ENCODE measurements at regions not wholly inside any gene's neighbourhood (a gene's known extent, or its start where the extent isn't known, plus 50 kb on each side); places are given as distances from the start of the nearest gene placed in this dataset.
A peak's percentile ranks its signal among the peaks of the same experiment; 100 is the strongest.
"Not testable (repeated sequence)": the region's sequence is repeated elsewhere in the genome, so short reads cannot be mapped to it uniquely, and the experiment has no call there.

DNA sequence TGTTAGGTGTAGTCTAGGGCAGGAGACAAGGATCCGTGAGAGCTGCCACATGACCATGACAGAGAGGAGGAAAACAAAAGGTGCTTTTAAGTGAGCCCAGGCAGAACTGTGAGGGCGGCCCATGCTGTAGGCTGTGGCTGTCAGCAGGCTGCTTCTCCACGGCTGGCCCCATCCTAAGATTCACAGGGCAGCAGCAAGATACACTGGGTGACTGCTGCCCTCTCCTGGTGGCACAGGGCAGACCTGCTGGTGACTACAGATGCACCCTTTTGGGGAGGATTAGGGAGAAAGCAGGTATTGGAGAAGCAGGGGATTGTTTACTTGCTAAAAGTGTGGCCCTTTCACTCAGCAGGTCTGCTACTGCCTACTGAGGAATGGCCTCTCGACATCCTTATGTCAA is 112.2 kb upstream of the CCZ1B start:
- not testable (repeated sequence) for DNase-seq (ENCODE audit: low read depth)

- DNase-seq (ENCODE audit: low read depth) = not testable (repeated sequence)
Measured at GRCh38 chr7:6939126-6939525, 113.1 kb upstream of the CCZ1B start.

DNA sequence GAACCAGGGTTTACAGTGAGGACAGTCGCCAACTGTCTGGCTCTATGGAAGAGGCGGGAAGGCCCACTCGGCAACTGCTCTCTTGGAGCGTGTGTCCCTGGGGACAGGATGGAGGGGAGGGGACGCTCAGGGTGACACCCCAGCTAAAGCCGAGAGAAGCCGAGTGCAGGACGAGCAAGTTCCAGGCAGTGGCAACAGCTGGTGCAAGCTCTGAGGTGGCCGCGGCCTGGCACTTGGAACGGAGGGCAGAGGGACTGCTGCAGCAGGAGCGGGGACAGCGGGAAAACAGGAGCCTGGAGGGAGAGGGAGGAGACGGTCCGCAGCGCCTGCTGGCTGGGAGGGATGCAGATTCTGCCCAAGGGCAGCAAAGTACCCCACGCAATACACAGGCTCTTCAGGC is 113.8 kb upstream of the CCZ1B start:
- not testable (repeated sequence) for DNase-seq (ENCODE audit: low read depth)

DNA sequence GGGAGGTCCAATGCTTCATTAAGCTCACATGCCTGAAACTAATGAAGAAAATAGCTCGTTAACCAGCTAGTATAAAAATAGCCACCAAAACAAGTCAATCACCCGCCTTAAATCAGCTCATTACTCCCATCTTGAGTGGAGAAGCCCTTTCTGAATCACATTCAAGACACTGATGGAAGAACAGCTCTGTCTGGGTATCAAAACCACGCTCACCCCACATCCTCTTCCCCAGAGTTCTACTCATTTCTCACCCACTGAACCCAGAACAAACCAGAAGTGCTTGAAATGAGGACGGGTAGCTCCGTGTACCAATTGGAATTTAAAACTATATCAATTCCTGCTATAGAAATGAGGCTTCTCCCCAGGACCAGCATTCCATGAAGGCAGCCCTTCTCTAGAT is 120.8 kb upstream of the CCZ1B start:
- not testable (repeated sequence) for DNase-seq (ENCODE audit: low read depth)

DNA sequence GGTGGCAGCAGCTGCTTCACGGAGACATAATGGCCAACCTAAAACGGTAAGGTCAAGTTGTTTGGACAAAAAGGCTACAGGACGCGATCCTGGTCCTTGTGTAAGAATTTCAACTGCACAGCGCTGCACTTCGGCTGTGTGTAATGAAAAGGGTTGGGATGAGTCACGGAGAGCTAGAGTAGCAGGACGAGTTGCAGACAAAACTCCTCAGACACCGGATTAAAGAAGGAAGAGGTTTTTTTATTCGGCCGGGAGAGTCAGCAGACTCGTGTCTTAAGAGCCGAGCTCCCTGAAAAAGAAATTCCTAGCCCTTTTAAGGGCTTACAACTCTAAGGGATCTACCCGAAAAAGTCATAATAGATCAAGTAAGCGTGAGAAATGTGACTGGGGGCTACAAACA is 124.2 kb upstream of the CCZ1B start:
- DNase-seq (ENCODE audit: low read depth) = not testable (repeated sequence)

GRCh38 chr7:6951553-6951952 is 125.5 kb upstream of the CCZ1B start:
- not testable (repeated sequence) for DNase-seq (ENCODE audit: low read depth)

DNA sequence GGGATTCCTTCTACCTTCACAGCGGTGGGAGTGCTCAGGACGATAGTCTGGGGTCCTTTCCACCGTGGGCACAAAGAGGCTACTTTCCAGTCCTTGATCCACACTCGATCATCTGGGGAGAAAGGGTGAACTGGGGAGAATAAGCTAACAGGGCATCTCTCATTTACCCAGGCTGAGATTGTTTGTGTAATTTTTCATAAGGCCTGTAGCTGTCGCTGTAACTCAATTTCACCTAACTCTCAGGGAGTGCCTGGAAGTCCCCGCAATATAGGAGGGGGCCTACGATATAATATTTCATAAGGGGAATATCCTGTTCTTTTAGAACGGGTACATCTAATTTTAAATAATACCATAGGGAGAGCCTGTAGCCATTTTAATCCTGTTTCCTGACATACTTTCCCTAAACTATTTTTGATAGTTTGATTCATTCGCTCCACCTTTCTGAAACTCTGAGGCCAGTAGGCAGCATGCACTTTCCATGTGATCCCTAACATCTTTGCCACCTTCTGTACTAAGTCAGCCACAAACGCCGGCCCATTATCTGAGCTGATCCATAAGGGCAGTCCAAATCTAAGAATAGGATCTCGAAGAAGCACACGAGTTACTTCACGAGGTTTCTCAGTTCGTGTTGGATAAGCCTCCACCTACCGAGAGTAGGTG is 127.2 kb upstream of the CCZ1B start:
- DNase-seq (ENCODE audit: low read depth) = not testable (repeated sequence)

DNA sequence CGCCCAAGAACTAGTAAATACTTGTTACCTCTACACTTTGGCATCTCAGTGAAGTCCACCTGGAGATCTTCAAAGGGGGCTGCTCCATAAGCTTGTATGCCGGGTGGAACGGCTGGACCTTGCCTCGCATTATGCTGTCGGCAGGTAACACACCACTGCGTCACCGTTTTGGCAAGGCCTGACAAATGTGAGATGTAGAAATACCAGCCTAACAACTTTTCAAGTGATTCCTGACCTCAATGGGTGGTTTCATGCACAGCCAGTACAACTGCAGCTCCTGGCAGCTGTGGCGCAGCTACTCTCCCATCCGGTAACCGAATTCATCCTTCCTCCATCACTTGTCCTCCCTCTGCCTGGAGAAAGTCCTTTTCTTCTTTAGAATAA is 127.7 kb upstream of the CCZ1B start:
- DNase-seq (ENCODE audit: low read depth) = not testable (repeated sequence)

- DNase-seq (ENCODE audit: low read depth) = not testable (repeated sequence)
Measured at GRCh38 chr7:6955385-6955784, 129.3 kb upstream of the CCZ1B start.

DNA sequence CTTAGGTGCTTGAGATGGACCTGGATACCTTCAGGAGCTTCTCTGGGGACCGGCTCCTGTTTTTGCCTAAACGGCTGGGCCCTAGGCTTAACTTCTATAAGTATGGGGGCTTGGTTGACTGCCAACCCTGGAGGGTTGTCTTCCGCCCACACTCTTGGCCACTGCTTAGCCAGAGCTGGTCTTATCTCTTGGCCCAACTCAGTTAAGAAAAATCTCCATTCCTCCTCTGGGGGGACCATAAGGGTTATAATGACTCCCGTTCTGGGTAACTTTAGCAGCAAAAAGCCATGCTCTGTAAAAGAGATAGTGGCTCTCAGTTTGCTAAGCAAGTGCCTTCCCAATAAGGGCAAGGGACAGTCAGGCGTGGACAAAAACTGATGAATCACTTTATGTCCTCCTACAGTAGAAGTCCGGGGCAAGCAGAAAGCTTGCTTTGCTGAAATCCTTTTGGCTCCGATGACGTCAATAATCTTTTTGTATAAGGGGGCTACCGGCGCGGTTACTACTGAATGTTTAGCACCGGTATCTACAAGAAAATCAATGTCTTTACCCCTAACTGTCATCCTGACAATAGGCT is 130.0 kb upstream of the CCZ1B start:
- not testable (repeated sequence) for DNase-seq (ENCODE audit: low read depth)

DNA sequence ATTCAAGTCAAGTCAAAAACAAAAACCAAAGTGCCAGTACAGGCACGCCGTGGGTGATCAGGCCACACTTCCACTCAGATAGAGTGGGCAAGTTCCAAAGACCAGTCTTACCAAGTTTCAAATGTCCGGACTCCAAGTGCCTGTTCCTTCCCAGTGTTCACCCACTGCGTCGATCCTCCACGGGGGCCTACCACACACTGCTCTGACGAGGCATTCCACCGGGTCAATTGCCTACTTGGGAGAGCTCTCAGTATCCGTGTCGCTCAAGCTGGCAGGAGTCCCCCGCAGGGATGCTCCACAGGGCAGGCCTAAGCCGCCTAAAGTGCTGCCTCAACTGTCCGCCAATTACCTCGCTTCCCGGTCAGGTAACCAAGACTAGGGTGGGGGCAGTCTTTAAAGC is 132.3 kb upstream of the CCZ1B start:
- DNase-seq (ENCODE audit: low read depth) = not testable (repeated sequence)

- not testable (repeated sequence) for DNase-seq (ENCODE audit: low read depth)
Measured at GRCh38 chr7:6959942-6960341, 133.9 kb upstream of the CCZ1B start.

DNA sequence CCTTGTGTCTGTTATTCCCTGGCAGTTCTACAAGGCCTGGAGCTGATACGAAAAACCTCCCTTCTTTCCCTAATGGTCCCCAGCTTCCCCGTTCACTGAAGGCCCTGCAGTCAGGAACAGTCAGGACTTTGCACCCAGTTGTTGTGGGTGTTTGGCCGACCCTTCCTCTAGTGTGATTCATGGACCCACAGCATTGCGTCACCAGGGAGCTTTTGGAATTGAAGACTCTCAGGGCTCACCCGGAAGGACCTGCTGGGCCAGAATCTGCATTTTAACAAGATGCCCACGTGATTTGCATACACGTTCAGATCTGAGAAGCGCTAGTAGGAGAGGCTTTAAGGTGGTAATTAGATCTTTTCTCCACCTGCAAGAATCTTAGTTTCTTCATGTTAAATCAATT is 136.8 kb upstream of the CCZ1B start:
- DNase-seq (ENCODE audit: low read depth) = peak; percentile 8

GRCh38 chr7:6965051-6965450 is 139.0 kb upstream of the CCZ1B start:
- DNase-seq (ENCODE audit: low read depth) = not testable (repeated sequence)

GRCh38 chr7:6970180-6970579 is 144.1 kb upstream of the CCZ1B start:
- not testable (repeated sequence) for DNase-seq (ENCODE audit: low read depth)

DNA sequence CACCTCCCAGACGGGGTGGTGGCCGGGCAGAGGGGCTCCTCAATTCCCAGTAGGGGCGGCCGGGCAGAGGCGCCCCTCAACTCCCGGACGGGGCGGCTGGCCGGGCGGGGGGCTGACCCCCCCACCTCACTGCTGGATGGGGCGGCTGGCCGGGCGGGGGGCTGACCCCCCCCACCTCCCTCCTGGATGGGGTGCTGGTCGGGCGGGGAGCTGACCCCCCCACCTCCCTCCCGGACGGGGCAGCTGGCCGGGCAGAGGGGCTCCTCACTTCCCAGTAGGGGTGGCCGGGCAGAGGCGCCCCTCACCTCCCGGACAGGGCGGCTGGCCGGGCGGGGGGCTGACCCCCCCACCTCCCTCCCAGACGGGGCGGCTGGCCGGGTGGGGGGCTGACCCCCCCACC is 148.8 kb upstream of the CCZ1B start:
- DNase-seq (ENCODE audit: low read depth) = not testable (repeated sequence)

- not testable (repeated sequence) for DNase-seq (ENCODE audit: low read depth)
Measured at GRCh38 chr7:6975346-6975745, 149.3 kb upstream of the CCZ1B start.

GRCh38 chr7:6977368-6977767 is 151.3 kb upstream of the CCZ1B start:
- DNase-seq (ENCODE audit: low read depth) = not testable (repeated sequence)

- DNase-seq (ENCODE audit: low read depth) = peak; percentile 13
Measured at GRCh38 chr7:6978326-6978725, 152.3 kb upstream of the CCZ1B start.

DNA sequence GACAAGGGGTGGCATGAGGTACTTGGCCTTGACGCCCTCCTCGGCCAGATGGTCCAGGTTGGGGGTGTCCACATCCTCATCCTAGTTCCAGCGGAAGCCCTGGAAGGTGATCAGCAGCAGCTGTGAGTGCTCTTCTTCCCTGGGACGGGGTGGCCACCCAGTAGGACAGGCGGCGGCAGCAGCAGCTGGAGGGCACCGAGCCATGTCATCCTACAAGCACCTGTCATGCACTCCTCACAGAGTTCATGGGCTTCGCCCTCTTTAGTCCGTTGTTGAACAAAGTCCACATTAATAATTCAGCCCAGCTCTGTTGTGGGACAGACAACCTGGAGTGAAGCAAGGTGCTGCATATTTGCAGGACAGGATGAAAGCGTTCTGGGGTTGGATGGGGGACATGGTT is 153.4 kb upstream of the CCZ1B start:
- not testable (repeated sequence) for DNase-seq (ENCODE audit: low read depth)

DNA sequence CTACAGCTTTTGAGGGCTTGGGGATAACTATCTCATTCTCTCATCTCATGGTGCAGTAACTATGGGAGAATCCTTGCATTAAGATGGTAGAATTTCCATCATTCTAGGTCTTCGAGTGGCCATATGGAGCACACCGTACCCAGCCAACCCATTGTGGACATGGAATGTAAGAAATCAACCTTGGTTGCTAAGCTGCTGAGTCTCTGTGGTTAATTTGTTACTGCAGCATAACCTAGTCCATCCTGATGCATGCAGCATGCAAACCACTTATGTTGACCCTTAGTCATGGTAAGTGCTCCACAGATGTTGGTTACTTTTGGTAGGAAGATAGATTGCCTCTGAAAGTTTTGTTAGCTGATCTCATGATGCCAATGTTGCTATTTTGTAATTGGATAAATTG is 156.3 kb upstream of the CCZ1B start:
- not testable (repeated sequence) for DNase-seq (ENCODE audit: low read depth)

DNA sequence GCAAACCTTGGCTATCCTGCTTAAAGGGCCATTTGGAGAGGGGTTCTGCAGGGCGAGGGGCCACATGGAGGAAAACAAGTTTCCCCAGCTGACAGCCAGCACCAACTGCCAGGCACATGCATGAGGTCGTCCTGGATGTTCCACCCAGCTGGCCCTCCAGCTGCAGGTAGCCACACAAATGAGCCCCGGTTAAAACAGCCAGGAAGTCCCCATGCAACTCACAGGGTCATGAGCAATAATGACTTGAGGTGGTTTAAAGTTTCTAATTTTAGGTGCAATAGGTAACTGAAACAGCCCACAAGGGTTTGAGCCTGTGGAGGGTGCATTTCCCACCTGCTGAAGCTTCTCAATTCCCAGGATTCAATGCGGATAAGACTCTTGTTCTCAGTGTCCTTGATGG is 160.8 kb upstream of the CCZ1B start:
- DNase-seq (ENCODE audit: low read depth) = not testable (repeated sequence)

DNA sequence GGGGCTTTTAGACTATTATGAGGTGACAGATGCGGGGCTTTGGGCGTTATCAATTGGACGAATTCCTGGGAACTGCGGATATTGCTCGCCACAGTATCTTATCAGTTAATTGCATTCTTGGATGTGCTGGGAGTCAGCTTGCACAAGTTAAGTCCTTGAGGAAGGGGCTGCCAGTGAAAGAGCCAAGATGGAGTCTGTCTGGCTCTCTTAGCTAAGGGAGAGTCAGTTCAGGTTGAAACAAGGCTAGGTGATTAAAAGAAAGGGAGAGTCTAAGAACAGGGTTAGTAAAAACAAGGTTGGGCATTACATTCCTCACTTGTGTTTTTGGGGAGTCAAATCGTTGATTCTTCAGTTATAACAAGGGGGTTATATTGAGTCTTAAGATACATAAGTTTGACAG is 162.5 kb upstream of the CCZ1B start:
- not testable (repeated sequence) for DNase-seq (ENCODE audit: low read depth)

DNA sequence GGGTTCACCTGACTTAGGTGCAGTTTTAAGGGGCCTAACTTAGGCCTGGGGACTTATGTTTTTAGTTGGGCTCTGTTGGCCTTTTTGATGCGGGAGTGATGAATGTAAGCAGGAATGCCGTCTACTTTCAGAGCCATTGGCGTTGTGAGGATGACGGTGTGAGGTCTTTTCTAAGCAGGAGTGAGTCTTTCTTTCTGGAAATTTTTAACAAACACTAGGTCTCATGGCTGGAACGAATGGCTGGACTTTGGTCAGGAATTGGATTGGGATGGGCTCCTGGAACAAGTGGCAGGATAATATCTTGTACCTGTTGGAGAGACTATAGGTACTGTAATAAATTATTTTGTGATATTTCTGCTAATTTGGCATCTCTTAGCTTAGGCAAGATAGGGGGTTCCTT is 163.9 kb upstream of the CCZ1B start:
- peak; percentile 18 for DNase-seq (ENCODE audit: low read depth)

Data from renal cortical epithelial cell (primary cell).